ENCODE measurements at regions not wholly inside any gene's neighbourhood (a gene's known extent, or its start where the extent isn't known, plus 50 kb on each side); places are given as distances from the start of the nearest gene placed in this dataset.

DNA sequence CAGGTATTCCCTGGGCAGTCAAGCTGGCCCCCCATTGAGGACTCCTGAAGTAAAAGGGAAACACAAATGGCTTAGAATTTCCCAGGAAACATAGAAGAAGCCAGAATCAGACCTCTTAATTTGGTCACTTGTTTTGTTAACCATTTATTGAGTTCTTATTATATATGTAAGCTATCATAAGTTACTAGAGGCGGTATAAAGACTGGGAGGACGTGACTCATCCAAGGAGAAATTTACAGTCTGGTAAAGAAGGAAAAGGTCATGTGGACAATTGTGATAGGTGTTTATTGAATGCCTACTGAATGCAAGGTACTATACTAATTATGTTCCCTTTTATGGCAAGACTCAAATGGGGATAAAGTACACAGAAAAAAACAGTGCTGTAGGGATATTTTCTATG, 146.7 kb downstream of the DYRK2 start:
- WGBS, 2 donors: 91% methylated on average over 2 of the region's 2 CpGs
- Histone ChIP-seq H3K27ac (no peak overlapping the region), H3K36me3 (no peaks in the 10 kb centered on the region), H3K9me3 (no peaks in the 10 kb centered on the region), H3K27me3 (no peaks in the 10 kb centered on the region), H3K4me3 (no peak overlapping the region), H3K4me1 (peaks cover 0 to 11% (median 0%) of the 10 kb centered on the region in 4 donors)
- DNase-seq (ENCODE audit: low spot score in 2 of 2): no peak
- TF ChIP-seq, protein P1, sequence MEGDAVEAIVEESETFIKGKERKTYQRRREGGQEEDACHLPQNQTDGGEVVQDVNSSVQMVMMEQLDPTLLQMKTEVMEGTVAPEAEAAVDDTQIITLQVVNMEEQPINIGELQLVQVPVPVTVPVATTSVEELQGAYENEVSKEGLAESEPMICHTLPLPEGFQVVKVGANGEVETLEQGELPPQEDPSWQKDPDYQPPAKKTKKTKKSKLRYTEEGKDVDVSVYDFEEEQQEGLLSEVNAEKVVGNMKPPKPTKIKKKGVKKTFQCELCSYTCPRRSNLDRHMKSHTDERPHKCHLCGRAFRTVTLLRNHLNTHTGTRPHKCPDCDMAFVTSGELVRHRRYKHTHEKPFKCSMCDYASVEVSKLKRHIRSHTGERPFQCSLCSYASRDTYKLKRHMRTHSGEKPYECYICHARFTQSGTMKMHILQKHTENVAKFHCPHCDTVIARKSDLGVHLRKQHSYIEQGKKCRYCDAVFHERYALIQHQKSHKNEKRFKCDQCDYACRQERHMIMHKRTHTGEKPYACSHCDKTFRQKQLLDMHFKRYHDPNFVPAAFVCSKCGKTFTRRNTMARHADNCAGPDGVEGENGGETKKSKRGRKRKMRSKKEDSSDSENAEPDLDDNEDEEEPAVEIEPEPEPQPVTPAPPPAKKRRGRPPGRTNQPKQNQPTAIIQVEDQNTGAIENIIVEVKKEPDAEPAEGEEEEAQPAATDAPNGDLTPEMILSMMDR (IDR thresholded peaks at IDR 0.05): no peak
- TF ChIP-seq POLR2A (IDR thresholded peaks at IDR 0.05) (no peak), EP300 (IDR thresholded peaks at IDR 0.05) (no peak)

DNA sequence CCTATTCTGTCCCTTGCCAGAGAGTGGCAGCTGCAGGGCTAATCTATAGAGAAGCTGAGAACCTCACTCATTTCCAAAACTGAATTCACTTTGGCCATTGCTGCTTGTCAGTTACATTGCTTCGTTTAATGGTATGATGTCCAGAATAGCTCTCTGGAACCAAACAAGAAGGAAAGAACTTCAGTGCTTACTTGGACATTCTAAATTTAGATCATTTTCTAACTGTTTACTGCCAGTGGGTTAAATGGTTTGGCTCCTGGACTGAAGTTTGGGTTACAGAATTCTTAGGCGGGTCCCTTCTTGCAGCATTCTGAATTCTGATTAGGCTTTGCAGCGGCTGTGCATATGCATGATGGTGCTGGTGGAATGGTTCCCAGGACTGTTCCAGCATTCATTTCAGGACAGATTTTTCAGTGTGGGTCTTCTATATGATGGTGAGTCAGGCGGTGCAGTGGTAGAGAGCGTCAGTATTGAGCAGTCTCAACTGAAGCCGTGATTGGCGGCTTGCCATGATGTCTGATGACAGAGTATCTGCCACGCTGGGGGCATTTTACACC, 148.7 kb downstream of the DYRK2 start:
- Histone ChIP-seq H3K4me3 (no peak overlapping the region), H3K36me3 (no peaks in the 10 kb centered on the region), H3K4me1 (peaks cover 0 to 11% (median 0%) of the 10 kb centered on the region in 4 donors), H3K27ac (no peak overlapping the region), H3K27me3 (no peaks in the 10 kb centered on the region), H3K9me3 (no peaks in the 10 kb centered on the region)
- TF ChIP-seq POLR2A (IDR thresholded peaks at IDR 0.05): no peak
- TF ChIP-seq, protein P1 (IDR thresholded peaks at IDR 0.05): no peak
- TF ChIP-seq EP300 (IDR thresholded peaks at IDR 0.05): no peak
- no peak for DNase-seq (ENCODE audit: low spot score in 2 of 2)
- WGBS, 2 donors: 76 to 85% methylated on average over 8 of the region's 8 CpGs

DNA sequence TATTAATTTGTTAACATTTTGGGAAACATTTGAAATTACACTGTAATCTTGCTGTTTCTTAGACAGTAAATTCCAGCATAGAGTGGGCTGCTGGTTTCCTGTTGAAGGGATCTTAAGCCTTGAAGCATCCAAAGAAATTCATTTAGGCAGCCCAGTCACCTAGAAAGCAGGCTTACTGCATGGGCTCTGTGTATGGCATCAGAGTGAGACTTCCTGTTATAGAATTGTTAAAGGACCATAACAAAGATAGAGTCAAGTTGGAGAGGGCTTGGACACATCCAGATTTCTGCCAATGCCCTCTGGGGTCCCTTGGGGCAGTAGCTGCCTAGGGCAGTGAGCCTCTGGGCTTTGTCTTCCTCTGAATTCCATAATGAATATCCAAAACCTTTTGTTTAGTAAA, 149.2 kb downstream of the DYRK2 start:
- H3K4me3 ChIP-seq: no peak overlapping the region
- peaks cover 0 to 11% (median 0%) of the 10 kb centered on the region in 4 donors for H3K4me1 ChIP-seq
- H3K36me3 ChIP-seq: no peaks in the 10 kb centered on the region
- DNase-seq (ENCODE audit: low spot score in 2 of 2): no peak
- no peaks in the 10 kb centered on the region for H3K27me3 ChIP-seq
- H3K9me3 ChIP-seq: no peaks in the 10 kb centered on the region
- TF ChIP-seq, protein P1 (IDR thresholded peaks at IDR 0.05): no peak
- TF ChIP-seq POLR2A (IDR thresholded peaks at IDR 0.05): no peak
- TF ChIP-seq EP300 (IDR thresholded peaks at IDR 0.05): no peak
- no peak overlapping the region for H3K27ac ChIP-seq

DNA sequence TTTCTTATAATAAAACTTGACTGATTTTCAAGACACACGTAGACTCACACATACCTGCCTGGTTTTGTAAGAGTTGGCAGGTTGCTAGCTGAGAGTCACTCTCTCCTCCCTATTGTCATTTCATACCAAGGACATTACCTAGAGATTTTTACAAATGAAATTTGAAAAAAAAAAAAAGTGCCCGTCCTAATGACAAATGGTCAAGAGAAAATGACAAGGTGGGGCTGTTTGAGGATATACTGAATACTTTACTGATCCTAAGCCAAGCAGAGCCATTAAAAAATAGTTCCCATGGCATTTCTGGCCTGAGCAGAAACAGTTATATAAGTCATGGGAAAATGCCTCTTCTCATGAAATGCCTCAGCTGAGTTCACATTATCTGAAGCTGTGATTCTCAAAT, 150.2 kb downstream of the DYRK2 start:
- no peak overlapping the region for H3K4me3 ChIP-seq
- 66 to 77% methylated on average over 2 of the region's 2 CpGs for WGBS, 2 donors
- TF ChIP-seq, protein P1 (IDR thresholded peaks at IDR 0.05): no peak
- no peaks in the 10 kb centered on the region for H3K9me3 ChIP-seq
- H3K27me3 ChIP-seq: no peaks in the 10 kb centered on the region
- H3K36me3 ChIP-seq: no peaks in the 10 kb centered on the region
- H3K27ac ChIP-seq: no peak overlapping the region
- peaks cover 0 to 11% (median 0%) of the 10 kb centered on the region in 4 donors for H3K4me1 ChIP-seq
- DNase-seq (ENCODE audit: low spot score in 2 of 2): no peak

DNA sequence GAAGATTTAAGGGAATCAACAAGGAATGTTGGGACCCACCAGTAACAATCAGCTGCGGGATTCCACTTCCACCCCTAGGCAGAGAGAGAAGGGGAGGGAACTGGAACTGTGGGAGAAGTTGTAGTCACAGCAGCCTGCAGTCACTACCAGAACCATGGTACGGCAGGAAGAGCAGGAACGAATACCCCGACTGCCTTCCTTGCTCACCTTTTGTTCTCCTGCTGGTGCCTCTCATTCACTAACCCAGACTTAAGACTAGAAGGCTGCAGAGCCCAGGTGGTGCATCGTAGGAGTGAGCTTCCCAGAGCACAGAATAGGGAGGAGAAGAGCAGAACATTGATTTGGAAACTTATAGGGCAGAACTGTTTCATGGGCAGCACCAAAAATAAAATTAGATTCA, 154.2 kb downstream of the DYRK2 start:
- Histone ChIP-seq H3K36me3 (no peaks in the 10 kb centered on the region), H3K27me3 (no peaks in the 10 kb centered on the region), H3K27ac (no peak overlapping the region), H3K9me3 (no peaks in the 10 kb centered on the region), H3K4me1 (peaks cover 0 to 3% (median 0%) of the 10 kb centered on the region in 4 donors), H3K4me3 (no peak overlapping the region)
- TF ChIP-seq POLR2A (IDR thresholded peaks at IDR 0.05) (no peak), EP300 (IDR thresholded peaks at IDR 0.05) (no peak)
- TF ChIP-seq, protein P1 (IDR thresholded peaks at IDR 0.05): no peak
- 60 to 66% methylated on average over 5 of the region's 5 CpGs for WGBS, 2 donors
- DNase-seq (ENCODE audit: low spot score in 2 of 2): no peak
